ENCODE measurements at regions not wholly inside any gene's neighbourhood (a gene's known extent, or its start where the extent isn't known, plus 50 kb on each side); places are given as distances from the start of the nearest gene placed in this dataset.
"Not testable (repeated sequence)": the region's sequence is repeated elsewhere in the genome, so short reads cannot be mapped to it uniquely, and the experiment has no call there.

- DNase-seq: no peak
These were observed 112.8 kb upstream of the SHB start for GRCh38 chr9:38181866-38182265.

- no peak for DNase-seq
These were observed 112.2 kb upstream of the SHB start for GRCh38 chr9:38181232-38181631.

- no peak for DNase-seq
These were observed 111.6 kb upstream of the SHB start for GRCh38 chr9:38180656-38181055.

- DNase-seq: no peak
These were observed 110.9 kb upstream of the SHB start for GRCh38 chr9:38179965-38180364.

GRCh38 chr9:38178237-38178636 is 109.2 kb upstream of the SHB start:
- DNase-seq: no peak

- DNase-seq: no peak
These were observed 108.7 kb upstream of the SHB start for GRCh38 chr9:38177680-38178079.

- DNase-seq: no peak
These were observed 107.2 kb upstream of the SHB start for GRCh38 chr9:38176251-38176650.

GRCh38 chr9:38175423-38175822 is 106.4 kb upstream of the SHB start:
- DNase-seq: no peak

- DNase-seq: no peak
These were observed 103.6 kb upstream of the SHB start for GRCh38 chr9:38172586-38172985.

GRCh38 chr9:38171926-38172325 is 102.9 kb upstream of the SHB start:
- DNase-seq: no peak

GRCh38 chr9:38171538-38171884 is 102.5 kb upstream of the SHB start:
- DNase-seq: no peak

GRCh38 chr9:38170763-38171537 is 101.9 kb upstream of the SHB start:
- peak; percentile 25 for DNase-seq

- DNase-seq: not testable (repeated sequence)
These were observed 101.1 kb upstream of the SHB start for GRCh38 chr9:38170155-38170554.

- no peak for DNase-seq
These were observed 97.5 kb upstream of the SHB start for GRCh38 chr9:38166501-38166900.

- DNase-seq: peak; percentile 5
These were observed 95.7 kb upstream of the SHB start for GRCh38 chr9:38164659-38165221.

- DNase-seq: no peak
These were observed 94.5 kb upstream of the SHB start for GRCh38 chr9:38163518-38163917.

GRCh38 chr9:38162332-38163211 is 93.5 kb upstream of the SHB start:
- DNase-seq: no peak

- peak; percentile 82 for DNase-seq
These were observed 91.7 kb upstream of the SHB start for GRCh38 chr9:38160613-38161215.

GRCh38 chr9:38159599-38159998 is 90.6 kb upstream of the SHB start:
- no peak for DNase-seq

- no peak for DNase-seq
These were observed 89.6 kb upstream of the SHB start for GRCh38 chr9:38158628-38159027.

- DNase-seq: no peak
These were observed 88.7 kb upstream of the SHB start for GRCh38 chr9:38157711-38158110.

GRCh38 chr9:38154501-38155421 is 85.7 kb upstream of the SHB start:
- no peak for DNase-seq

Data from stimulated activated CD4-positive, alpha-beta T cell treated with anti-CD3 and anti-CD28 coated beads, Interleukin-15, amount 100 ng/mL, for 24 hours (primary cell).